ENCODE measurements at regions not wholly inside any gene's neighbourhood (a gene's known extent, or its start where the extent isn't known, plus 50 kb on each side); places are given as distances from the start of the nearest gene placed in this dataset.

DNA sequence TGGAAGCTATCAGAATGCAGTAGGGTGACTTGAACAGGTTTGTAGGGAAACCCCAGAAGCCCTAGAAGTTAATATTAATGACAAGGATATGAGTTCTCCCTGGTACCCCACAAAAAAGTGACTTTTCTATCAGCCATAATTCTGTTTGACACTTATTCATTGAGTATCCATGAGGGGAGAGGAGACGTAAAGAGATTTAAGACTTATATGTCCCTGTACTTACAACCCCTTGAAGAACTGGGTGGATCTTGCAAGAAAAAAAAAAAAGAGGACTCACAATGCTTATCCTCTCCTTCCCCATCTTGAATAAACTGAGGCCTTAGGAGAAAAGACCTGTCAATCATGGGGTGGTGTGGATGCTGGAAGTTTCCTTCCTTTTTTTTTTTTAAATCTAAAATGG is 203.5 kb downstream of the CBLN1 start:
- no peaks in the 10 kb centered on the region for H3K4me1 ChIP-seq
- H3K4me3 ChIP-seq, result no peak overlapping the region
- TF ChIP-seq, protein P1, sequence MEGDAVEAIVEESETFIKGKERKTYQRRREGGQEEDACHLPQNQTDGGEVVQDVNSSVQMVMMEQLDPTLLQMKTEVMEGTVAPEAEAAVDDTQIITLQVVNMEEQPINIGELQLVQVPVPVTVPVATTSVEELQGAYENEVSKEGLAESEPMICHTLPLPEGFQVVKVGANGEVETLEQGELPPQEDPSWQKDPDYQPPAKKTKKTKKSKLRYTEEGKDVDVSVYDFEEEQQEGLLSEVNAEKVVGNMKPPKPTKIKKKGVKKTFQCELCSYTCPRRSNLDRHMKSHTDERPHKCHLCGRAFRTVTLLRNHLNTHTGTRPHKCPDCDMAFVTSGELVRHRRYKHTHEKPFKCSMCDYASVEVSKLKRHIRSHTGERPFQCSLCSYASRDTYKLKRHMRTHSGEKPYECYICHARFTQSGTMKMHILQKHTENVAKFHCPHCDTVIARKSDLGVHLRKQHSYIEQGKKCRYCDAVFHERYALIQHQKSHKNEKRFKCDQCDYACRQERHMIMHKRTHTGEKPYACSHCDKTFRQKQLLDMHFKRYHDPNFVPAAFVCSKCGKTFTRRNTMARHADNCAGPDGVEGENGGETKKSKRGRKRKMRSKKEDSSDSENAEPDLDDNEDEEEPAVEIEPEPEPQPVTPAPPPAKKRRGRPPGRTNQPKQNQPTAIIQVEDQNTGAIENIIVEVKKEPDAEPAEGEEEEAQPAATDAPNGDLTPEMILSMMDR (IDR thresholded peaks at IDR 0.05), result no peak
- H3K9me3 ChIP-seq, result peaks cover 10% of the 10 kb centered on the region
- intact Hi-C loops (cut with DNase I), result no loop called here
- no peak for DNase-seq
- no peak for ATAC-seq
- H3K36me3 ChIP-seq (ENCODE audit: insufficient read depth in 1 of 2, low read depth in 1 of 2), result no peaks in the 10 kb centered on the region
- H3K27ac ChIP-seq, result no peak overlapping the region
- 81 to 96% (median 88%) methylated on average over 1 of the region's 1 CpG for WGBS, 3 donors
- no peaks in the 10 kb centered on the region for H3K27me3 ChIP-seq (ENCODE audit: insufficient read depth in 3 of 3, low read length in 2 of 3)

DNA sequence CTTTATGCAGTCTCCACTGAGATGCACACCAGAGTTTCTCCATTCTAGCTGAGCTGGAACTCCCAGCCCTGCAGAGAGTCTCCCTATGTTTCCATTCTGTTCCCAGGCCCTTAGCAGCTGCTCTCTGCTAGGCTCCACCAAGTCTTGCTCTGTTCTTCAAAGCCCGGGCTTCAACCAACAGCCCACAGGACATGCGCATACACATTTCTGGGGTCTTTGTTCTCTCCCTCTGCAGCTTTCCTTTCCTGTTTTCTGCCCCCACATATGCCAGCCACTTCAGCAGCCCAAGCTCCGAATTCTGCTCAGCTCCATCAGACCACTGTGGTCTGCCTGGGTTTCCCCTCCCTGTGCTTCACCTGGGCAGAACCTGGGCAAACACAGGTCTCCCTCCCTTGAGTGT is 205.9 kb downstream of the CBLN1 start:
- peaks cover 10% of the 10 kb centered on the region for H3K9me3 ChIP-seq
- intact Hi-C loops (cut with DNase I), result no loop called here
- 80 to 83% (median 81%) methylated on average over 3 of the region's 3 CpGs for WGBS, 3 donors
- no peaks in the 10 kb centered on the region for H3K27me3 ChIP-seq (ENCODE audit: insufficient read depth in 3 of 3, low read length in 2 of 3)
- H3K4me1 ChIP-seq, result no peaks in the 10 kb centered on the region
- TF ChIP-seq, protein P1 (IDR thresholded peaks at IDR 0.05), result no peak
- DNase-seq, result no peak
- H3K4me3 ChIP-seq, result no peak overlapping the region
- H3K27ac ChIP-seq, result no peak overlapping the region
- ATAC-seq, result no peak
- H3K36me3 ChIP-seq (ENCODE audit: insufficient read depth in 1 of 2, low read depth in 1 of 2), result no peaks in the 10 kb centered on the region

DNA sequence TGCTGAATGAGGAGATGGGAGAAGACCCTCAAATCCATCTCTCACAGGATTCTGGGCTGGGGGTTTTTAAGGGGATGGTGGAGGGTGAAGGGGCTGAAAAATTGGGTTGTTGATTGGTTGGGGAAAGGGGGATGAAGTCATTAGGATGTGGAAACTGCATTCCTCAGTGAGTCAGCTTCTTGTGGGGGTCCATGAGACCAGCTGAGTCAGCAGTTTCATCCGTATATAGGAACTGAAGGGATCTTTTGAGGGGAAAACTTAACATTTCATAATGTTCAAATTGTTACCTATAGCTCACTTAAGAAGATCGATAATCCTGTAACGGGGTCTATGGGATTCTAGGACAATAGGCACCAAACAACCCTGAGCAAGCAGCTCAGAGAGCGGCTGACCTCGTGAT is 213.4 kb downstream of the CBLN1 start:
- Histone ChIP-seq H3K27me3 (ENCODE audit: insufficient read depth in 3 of 3, low read length in 2 of 3) (no peaks in the 10 kb centered on the region), H3K36me3 (ENCODE audit: insufficient read depth in 1 of 2, low read depth in 1 of 2) (no peaks in the 10 kb centered on the region), H3K27ac (no peak overlapping the region), H3K9me3 (no peaks in the 10 kb centered on the region), H3K4me3 (no peak overlapping the region), H3K4me1 (no peaks in the 10 kb centered on the region)
- ATAC-seq (no peak), DNase-seq (no peak)
- TF ChIP-seq, protein P1 (IDR thresholded peaks at IDR 0.05), result no peak
- 82 to 88% (median 84%) methylated on average over 5 of the region's 5 CpGs for WGBS, 3 donors
- intact Hi-C loops (cut with DNase I), result no loop called here

DNA sequence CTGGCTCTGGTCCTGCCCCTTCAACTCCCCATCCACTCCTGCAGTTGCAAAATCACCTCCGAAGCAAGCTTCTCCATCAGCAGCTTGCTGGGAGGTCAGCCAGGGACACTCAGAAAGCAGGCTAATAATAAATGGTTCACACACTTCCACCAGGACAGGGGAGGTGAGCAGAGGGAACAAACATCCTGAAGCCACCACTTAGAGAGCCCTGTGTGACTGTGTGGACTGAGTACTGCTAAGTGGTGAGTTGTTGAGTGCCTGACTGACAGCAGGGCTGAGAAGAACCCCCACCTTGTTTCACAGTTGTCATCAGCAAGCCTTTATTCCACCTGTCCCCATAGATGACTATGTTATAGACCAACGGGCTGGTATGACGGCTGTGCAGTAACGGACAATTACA is 213.9 kb downstream of the CBLN1 start:
- Histone ChIP-seq H3K4me1 (no peaks in the 10 kb centered on the region), H3K9me3 (no peaks in the 10 kb centered on the region), H3K4me3 (no peak overlapping the region), H3K27ac (no peak overlapping the region), H3K36me3 (ENCODE audit: insufficient read depth in 1 of 2, low read depth in 1 of 2) (no peaks in the 10 kb centered on the region), H3K27me3 (ENCODE audit: insufficient read depth in 3 of 3, low read length in 2 of 3) (no peaks in the 10 kb centered on the region)
- ATAC-seq, result no peak
- no peak for DNase-seq
- intact Hi-C loops (cut with DNase I), result no loop called here
- 50 to 62% (median 60%) methylated on average over 4 of the region's 4 CpGs for WGBS, 3 donors
- TF ChIP-seq, protein P1 (IDR thresholded peaks at IDR 0.05), result no peak

DNA sequence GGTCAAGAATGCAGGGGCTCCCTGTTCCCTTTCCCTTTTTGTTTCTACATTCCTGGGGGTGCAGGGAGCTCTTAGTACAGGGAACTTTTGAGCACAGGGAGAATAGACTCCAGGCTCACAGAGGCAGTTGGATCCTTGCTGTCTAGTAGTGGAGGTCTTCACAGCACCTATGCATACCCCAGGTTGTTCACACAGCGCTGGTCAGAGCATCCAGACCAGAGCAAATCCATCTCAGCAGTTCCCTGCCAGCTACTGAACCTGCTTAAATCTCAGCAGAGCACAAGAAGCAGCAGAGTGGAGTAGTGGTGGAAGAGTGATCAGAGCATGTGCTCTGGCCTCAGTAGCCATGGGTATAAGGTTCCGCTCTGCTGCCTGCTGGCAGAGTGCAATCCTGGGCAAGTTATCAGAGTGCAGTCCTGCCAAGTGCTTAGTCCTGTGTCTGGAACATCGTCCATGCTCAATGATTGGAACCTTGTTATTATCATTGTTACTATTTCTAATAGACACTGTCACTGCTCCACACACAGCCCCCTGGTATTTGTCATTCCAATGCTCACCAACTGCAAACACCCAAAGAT is 220.4 kb downstream of the CBLN1 start:
- no peaks in the 10 kb centered on the region for H3K36me3 ChIP-seq (ENCODE audit: insufficient read depth in 1 of 2, low read depth in 1 of 2)
- no peak overlapping the region for H3K27ac ChIP-seq
- DNase-seq (no peak), ATAC-seq (peak; percentile 81 to 93 (median 88))
- intact Hi-C loops (cut with DNase I), result no loop called here
- TF ChIP-seq, protein P1 (IDR thresholded peaks at IDR 0.05), result no peak
- H3K4me3 ChIP-seq, result no peak overlapping the region
- H3K4me1 ChIP-seq, result peaks cover 5% of the 10 kb centered on the region
- no peaks in the 10 kb centered on the region for H3K27me3 ChIP-seq (ENCODE audit: insufficient read depth in 3 of 3, low read length in 2 of 3)
- H3K9me3 ChIP-seq, result no peaks in the 10 kb centered on the region
- WGBS, 3 donors, result 10 to 31% (median 23%) methylated on average over 3 of the region's 3 CpGs

Data from psoas muscle (tissue), 7 donors.